Endothelial cell of umbilical vein (primary cell): ENCODE measurements at regions not wholly inside any gene's neighbourhood (a gene's known extent, or its start where the extent isn't known, plus 50 kb on each side); places are given as distances from the start of the nearest gene placed in this dataset.

ENCODE experiments used
- EZH2 ChIP-seq: IDR thresholded peaks from 2 replicates; pipeline ENCODE4 v1.6.1; 2012; ENCODE audit warnings: borderline replicate concordance, low read depth, mild to moderate bottlenecking, moderate library complexity, low read length, inconsistent platforms; ENCODE audit not compliant: severe bottlenecking
- JUN ChIP-seq: IDR thresholded peaks from 2 replicates; pipeline ENCODE4 v1.6.1; 2011; ENCODE audit warnings: borderline replicate concordance, low read depth; ENCODE audit not compliant: insufficient read length, insufficient read depth
- MYC ChIP-seq: IDR thresholded peaks from one replicate; pipeline ENCODE4 v1.6.1; 2011; ENCODE audit warnings: mild to moderate bottlenecking, low read depth, low read length
- POLR2A ChIP-seq: IDR thresholded peaks from 2 replicates; pipeline ENCODE4 v1.6.1; 2012; ENCODE audit warnings: low read depth, mild to moderate bottlenecking, control low read depth, low read length
- POLR2AphosphoS5 ChIP-seq: IDR thresholded peaks from 2 replicates; pipeline ENCODE4 v1.6.1; 2012; ENCODE audit warnings: low read depth, mild to moderate bottlenecking, control low read depth, low read length, moderate library complexity; ENCODE audit not compliant: insufficient read depth
- TF ChIP-seq, protein P1 (sequence below), 2 donors: IDR thresholded peaks; 1 replicate in 1 of 2; 2 replicates in 1 of 2; pipeline ENCODE4 v1.5.1; 2011; ENCODE audit warnings: low read length in 2 of 2, mild to moderate bottlenecking in 2 of 2, moderate library complexity in 2 of 2, control low read depth in 1 of 2, inconsistent platforms in 1 of 2, low read depth in 1 of 2; ENCODE audit not compliant: insufficient read depth in 1 of 2; ENCODE audit errors: extremely low read depth in 1 of 2

GRCh38 chr11:133715602-133716001, 129.7 kb downstream of the SPATA19 start:
- TF ChIP-seq, protein P1, sequence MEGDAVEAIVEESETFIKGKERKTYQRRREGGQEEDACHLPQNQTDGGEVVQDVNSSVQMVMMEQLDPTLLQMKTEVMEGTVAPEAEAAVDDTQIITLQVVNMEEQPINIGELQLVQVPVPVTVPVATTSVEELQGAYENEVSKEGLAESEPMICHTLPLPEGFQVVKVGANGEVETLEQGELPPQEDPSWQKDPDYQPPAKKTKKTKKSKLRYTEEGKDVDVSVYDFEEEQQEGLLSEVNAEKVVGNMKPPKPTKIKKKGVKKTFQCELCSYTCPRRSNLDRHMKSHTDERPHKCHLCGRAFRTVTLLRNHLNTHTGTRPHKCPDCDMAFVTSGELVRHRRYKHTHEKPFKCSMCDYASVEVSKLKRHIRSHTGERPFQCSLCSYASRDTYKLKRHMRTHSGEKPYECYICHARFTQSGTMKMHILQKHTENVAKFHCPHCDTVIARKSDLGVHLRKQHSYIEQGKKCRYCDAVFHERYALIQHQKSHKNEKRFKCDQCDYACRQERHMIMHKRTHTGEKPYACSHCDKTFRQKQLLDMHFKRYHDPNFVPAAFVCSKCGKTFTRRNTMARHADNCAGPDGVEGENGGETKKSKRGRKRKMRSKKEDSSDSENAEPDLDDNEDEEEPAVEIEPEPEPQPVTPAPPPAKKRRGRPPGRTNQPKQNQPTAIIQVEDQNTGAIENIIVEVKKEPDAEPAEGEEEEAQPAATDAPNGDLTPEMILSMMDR (IDR thresholded peaks at IDR 0.05; ENCODE audit: extremely low read depth in 1 of 2, insufficient read depth in 1 of 2, low read depth in 1 of 2, low read length in 2 of 2), result no peak
- TF ChIP-seq POLR2A, result no peak
- no peak for TF ChIP-seq EZH2
- TF ChIP-seq MYC, result no peak
- TF ChIP-seq JUN, result no peak
- TF ChIP-seq POLR2AphosphoS5, result no peak
